ENCODE measurements at regions not wholly inside any gene's neighbourhood (a gene's known extent, or its start where the extent isn't known, plus 50 kb on each side); places are given as distances from the start of the nearest gene placed in this dataset.

- TF ChIP-seq, protein P1, sequence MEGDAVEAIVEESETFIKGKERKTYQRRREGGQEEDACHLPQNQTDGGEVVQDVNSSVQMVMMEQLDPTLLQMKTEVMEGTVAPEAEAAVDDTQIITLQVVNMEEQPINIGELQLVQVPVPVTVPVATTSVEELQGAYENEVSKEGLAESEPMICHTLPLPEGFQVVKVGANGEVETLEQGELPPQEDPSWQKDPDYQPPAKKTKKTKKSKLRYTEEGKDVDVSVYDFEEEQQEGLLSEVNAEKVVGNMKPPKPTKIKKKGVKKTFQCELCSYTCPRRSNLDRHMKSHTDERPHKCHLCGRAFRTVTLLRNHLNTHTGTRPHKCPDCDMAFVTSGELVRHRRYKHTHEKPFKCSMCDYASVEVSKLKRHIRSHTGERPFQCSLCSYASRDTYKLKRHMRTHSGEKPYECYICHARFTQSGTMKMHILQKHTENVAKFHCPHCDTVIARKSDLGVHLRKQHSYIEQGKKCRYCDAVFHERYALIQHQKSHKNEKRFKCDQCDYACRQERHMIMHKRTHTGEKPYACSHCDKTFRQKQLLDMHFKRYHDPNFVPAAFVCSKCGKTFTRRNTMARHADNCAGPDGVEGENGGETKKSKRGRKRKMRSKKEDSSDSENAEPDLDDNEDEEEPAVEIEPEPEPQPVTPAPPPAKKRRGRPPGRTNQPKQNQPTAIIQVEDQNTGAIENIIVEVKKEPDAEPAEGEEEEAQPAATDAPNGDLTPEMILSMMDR (IDR thresholded peaks at IDR 0.05; ENCODE audit: control extremely low read depth in 1 of 3, insufficient read depth in 1 of 3, low read depth in 1 of 3, low read length in 3 of 3), result no peak
- TF ChIP-seq TAF7 (optimal IDR thresholded peaks at IDR 0.05; ENCODE audit: borderline replicate concordance, low read depth, low read length) (no peak), MAX (IDR thresholded peaks at IDR 0.05) (no peak), SRF (IDR thresholded peaks at IDR 0.05; ENCODE audit: low read depth, low read length) (no peak)
These were observed 76.8 kb upstream of the NANOS1 start for GRCh38 chr10:118952493-118953295.

All from H1 (cell line).